Hepatocyte (in vitro differentiated cells): ENCODE measurements at regions not wholly inside any gene's neighbourhood (a gene's known extent, or its start where the extent isn't known, plus 50 kb on each side); places are given as distances from the start of the nearest gene placed in this dataset.
A peak's percentile ranks its signal among the peaks of the same experiment; 100 is the strongest.

ENCODE experiments used
- DNase-seq: peaks from one replicate; pipeline ENCODE4 v3.0.0-alpha.2; 2016; ENCODE audit warnings: low spot score
- H2AFZ ChIP-seq: fragments of 200-600 bp; sonication (generic); 2 replicates; pipeline ENCODE4 v1.6.0; 2016; ENCODE audit warnings: antibody characterized with exemption, mild to moderate bottlenecking
- H3K27ac ChIP-seq: fragments of 200-600 bp; sonication (generic); 2 replicates; pipeline ENCODE4 v1.5.1; 2016; ENCODE audit warnings: mild to moderate bottlenecking
- H3K27me3 ChIP-seq: fragments of 200-600 bp; sonication (generic); 2 replicates; pipeline ENCODE4 v1.6.1; 2016
- H3K36me3 ChIP-seq: fragments of 200-600 bp; sonication (generic); replicated peaks from 2 replicates; pipeline ENCODE4 v1.5.1; 2016; ENCODE audit warnings: low read depth; ENCODE audit not compliant: insufficient read depth
- H3K4me1 ChIP-seq: fragments of 200-600 bp; sonication (generic); 2 replicates; pipeline ENCODE4 v1.5.1; 2016; ENCODE audit warnings: mild to moderate bottlenecking, moderate library complexity; ENCODE audit not compliant: insufficient read depth
- H3K4me2 ChIP-seq: fragments of 200-600 bp; sonication (generic); 2 replicates; pipeline ENCODE4 v1.6.0; 2016
- H3K4me3 ChIP-seq: fragments of 200-600 bp; sonication (generic); 2 replicates; pipeline ENCODE4 v1.5.1; 2016; ENCODE audit warnings: mild to moderate bottlenecking
- H3K79me2 ChIP-seq: fragments of 200-600 bp; sonication (generic); 2 replicates; pipeline ENCODE4 v1.6.0; 2017; ENCODE audit warnings: mild to moderate bottlenecking
- H3K9me2 ChIP-seq: fragments of 200-600 bp; sonication (generic); replicated peaks from 2 replicates; pipeline ENCODE4 v1.6.0; 2017; ENCODE audit warnings: mild to moderate bottlenecking; ENCODE audit not compliant: insufficient read depth
- H3K9me3 ChIP-seq: fragments of 200-600 bp; sonication (generic); 2 replicates; pipeline ENCODE4 v1.5.1; 2016; ENCODE audit warnings: low read depth, mild to moderate bottlenecking
- H4K20me1 ChIP-seq: fragments of 200-600 bp; sonication (generic); 2 replicates; pipeline ENCODE4 v1.6.0; 2016; ENCODE audit warnings: mild to moderate bottlenecking; ENCODE audit not compliant: insufficient read depth, poor library complexity, severe bottlenecking
- CTCF ChIP-seq: fragments of 200-600 bp; sonication (generic); IDR thresholded peaks from 2 replicates; pipeline ENCODE4 v1.5.1; 2016; ENCODE audit warnings: antibody characterized with exemption, mild to moderate bottlenecking; ENCODE audit not compliant: poor library complexity
- EZH2 ChIP-seq: fragments of 200-600 bp; sonication (generic); IDR thresholded peaks from 2 replicates; pipeline ENCODE4 v1.6.1; 2016; ENCODE audit warnings: antibody characterized with exemption, mild to moderate bottlenecking, borderline replicate concordance
- EZH2phosphoT487 ChIP-seq: fragments of 200-600 bp; sonication (generic); IDR thresholded peaks from one replicate; pipeline ENCODE4 v1.6.1; 2018; ENCODE audit warnings: antibody characterized with exemption, mild to moderate bottlenecking, low read depth, moderate library complexity; ENCODE audit not compliant: unreplicated experiment, severe bottlenecking
- WGBS: methylation state at CpG from one replicate; pipeline ENCODE4 v1.1.6; 2016; ENCODE audit warnings: low lambda C conversion rate; ENCODE audit errors: missing lambda C conversion rate; 5-methylcytosine and 5-hydroxymethylcytosine counted together

DNA sequence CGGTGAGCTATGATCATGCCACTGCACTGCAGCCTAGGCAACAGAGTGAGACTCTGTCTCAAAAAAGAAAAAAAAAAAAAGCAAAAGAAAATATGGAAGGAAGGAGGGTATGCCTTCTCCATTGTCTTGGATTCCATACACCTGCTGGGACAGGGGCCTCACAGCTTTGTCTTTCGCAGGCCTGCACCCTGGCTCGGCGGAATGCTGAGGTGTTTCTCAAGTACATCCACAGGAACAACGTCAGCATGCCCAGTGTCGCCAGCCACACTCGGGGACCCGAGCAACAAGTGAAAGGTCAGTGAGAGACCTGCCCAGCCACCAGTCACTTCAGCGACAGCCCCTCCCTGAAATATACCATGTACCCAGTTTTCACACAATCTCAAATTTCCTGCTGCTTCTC lies 288.5 kb upstream of the UMPS start:
- Histone ChIP-seq H4K20me1 (no peaks in the 10 kb centered on the region), H3K79me2 (no peaks in the 10 kb centered on the region), H3K9me2 (no peaks in the 10 kb centered on the region), H3K4me1 (peaks cover 4% of the 10 kb centered on the region), H2AFZ (no peak overlapping the region), H3K36me3 (no peaks in the 10 kb centered on the region), H3K27me3 (no peaks in the 10 kb centered on the region), H3K4me3 (no peak overlapping the region), H3K9me3 (no peaks in the 10 kb centered on the region), H3K4me2 (no peak overlapping the region), H3K27ac (no peak overlapping the region)
- WGBS: 95% methylated on average over 9 of the region's 9 CpGs
- DNase-seq: no peak
- no peak for TF ChIP-seq EZH2phosphoT487
- no peak for TF ChIP-seq CTCF
- no peak for TF ChIP-seq EZH2

DNA sequence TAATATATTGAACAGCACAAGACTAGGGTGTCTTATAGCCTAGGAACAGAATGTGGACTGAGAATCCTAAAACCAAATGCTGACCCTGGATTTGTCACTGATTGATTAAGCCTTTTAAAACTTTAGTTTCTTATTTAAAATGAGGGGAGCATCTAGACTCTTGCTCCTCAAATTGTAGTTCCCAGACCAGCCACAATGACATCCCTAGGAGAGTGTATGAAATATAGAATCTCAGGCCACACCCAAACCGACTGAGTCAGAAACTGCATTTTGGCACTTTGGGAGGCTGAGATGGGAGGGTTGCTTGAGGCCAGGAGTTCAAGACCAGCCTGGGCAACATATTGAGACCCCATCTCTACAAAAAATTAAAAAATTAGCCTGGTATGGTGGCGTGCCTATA lies 287.8 kb upstream of the UMPS start:
- no peaks in the 10 kb centered on the region for H3K79me2 ChIP-seq
- no peak overlapping the region for H3K4me3 ChIP-seq
- TF ChIP-seq EZH2phosphoT487 (no peak), CTCF (no peak), EZH2 (no peak)
- H3K4me2 ChIP-seq: no peak overlapping the region
- H3K4me1 ChIP-seq: peaks cover 4% of the 10 kb centered on the region
- H3K27me3 ChIP-seq: no peaks in the 10 kb centered on the region
- no peaks in the 10 kb centered on the region for H4K20me1 ChIP-seq
- H3K9me3 ChIP-seq: no peaks in the 10 kb centered on the region
- DNase-seq: no peak
- no peaks in the 10 kb centered on the region for H3K36me3 ChIP-seq
- WGBS: 98% methylated on average over 2 of the region's 2 CpGs
- no peaks in the 10 kb centered on the region for H3K9me2 ChIP-seq
- no peak overlapping the region for H3K27ac ChIP-seq
- H2AFZ ChIP-seq: no peak overlapping the region

DNA sequence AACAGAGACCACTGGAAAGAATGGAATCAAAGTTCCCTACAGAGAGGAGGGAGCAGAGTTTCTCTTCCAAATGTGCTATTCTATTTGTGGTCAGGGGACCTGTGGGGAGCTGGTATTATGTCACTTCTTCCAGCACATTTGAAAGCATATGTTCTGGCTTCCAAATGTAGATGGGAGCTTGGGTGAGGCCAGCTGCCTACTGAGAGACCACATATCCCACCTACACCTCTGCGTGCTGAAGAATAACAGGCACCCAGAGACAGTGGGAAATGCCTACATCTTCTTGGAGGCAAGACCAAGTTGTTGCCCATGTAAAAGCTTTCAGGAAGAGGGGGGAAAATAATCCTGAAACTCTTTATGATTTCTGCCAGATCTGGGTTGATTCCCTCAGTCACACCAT lies 286.8 kb upstream of the UMPS start:
- peaks cover 4% of the 10 kb centered on the region for H3K4me1 ChIP-seq
- H3K27me3 ChIP-seq: no peaks in the 10 kb centered on the region
- no peak overlapping the region for H3K4me2 ChIP-seq
- H3K9me3 ChIP-seq: no peaks in the 10 kb centered on the region
- no peaks in the 10 kb centered on the region for H4K20me1 ChIP-seq
- H3K4me3 ChIP-seq: no peak overlapping the region
- DNase-seq: no peak
- H2AFZ ChIP-seq: no peak overlapping the region
- no peaks in the 10 kb centered on the region for H3K79me2 ChIP-seq
- 100% methylated on average over 1 of the region's 1 CpG for WGBS
- no peaks in the 10 kb centered on the region for H3K36me3 ChIP-seq
- H3K9me2 ChIP-seq: no peaks in the 10 kb centered on the region
- no peak overlapping the region for H3K27ac ChIP-seq
- TF ChIP-seq EZH2phosphoT487 (no peak), CTCF (no peak), EZH2 (no peak)

GRCh38 chr3:124444075-124444474 lies 286.2 kb upstream of the UMPS start:
- no peaks in the 10 kb centered on the region for H3K79me2 ChIP-seq
- 64% methylated on average over 2 of the region's 2 CpGs for WGBS
- peaks cover 4% of the 10 kb centered on the region for H3K4me1 ChIP-seq
- no peak overlapping the region for H3K27ac ChIP-seq
- H3K9me3 ChIP-seq: no peaks in the 10 kb centered on the region
- H3K4me2 ChIP-seq: no peak overlapping the region
- TF ChIP-seq EZH2: no peak
- TF ChIP-seq EZH2phosphoT487: no peak
- no peak for TF ChIP-seq CTCF
- no peaks in the 10 kb centered on the region for H3K9me2 ChIP-seq
- no peak overlapping the region for H3K4me3 ChIP-seq
- no peak overlapping the region for H2AFZ ChIP-seq
- H3K36me3 ChIP-seq: no peaks in the 10 kb centered on the region
- no peaks in the 10 kb centered on the region for H4K20me1 ChIP-seq
- no peaks in the 10 kb centered on the region for H3K27me3 ChIP-seq
- DNase-seq: peak; percentile 24
